ENCODE measurements at regions not wholly inside any gene's neighbourhood (a gene's known extent, or its start where the extent isn't known, plus 50 kb on each side); places are given as distances from the start of the nearest gene placed in this dataset.

DNA sequence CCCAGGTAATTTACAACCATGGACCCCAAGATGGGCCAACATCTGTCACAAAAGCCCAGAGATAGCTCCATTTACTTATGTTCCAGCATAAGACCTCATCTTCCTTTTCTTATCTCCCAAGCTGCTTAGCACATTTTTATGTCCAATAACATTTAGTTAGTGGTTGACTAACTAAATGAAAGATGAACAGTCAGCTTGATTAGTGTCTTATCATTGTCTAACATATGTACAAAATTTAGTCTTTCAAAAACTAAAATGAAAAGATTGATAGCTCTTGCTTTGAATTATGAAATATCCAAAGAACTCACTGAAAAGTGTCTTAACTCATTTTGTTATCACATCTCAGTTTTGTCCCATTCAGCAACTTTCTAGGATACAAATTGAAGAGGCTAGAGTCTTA, 163.1 kb upstream of the EGLN3 start:
- Histone ChIP-seq H3K27me3 (ENCODE audit: control insufficient read depth in 1 of 2, insufficient read depth in 2 of 2, low read length in 2 of 2) (no peaks in the 10 kb centered on the region), H3K9me3 (ENCODE audit: control insufficient read depth in 1 of 2, insufficient read depth in 1 of 2, low read length in 2 of 2) (no peaks in the 10 kb centered on the region), H3K27ac (ENCODE audit: low read depth in 1 of 2, low read length in 2 of 2) (no peak overlapping the region), H3K36me3 (ENCODE audit: insufficient read depth, low read length) (no peaks in the 10 kb centered on the region), H3K4me3 (ENCODE audit: low read length) (no peak overlapping the region), H3K4me1 (ENCODE audit: insufficient read depth, low read length) (no peaks in the 10 kb centered on the region)
- ChIA-PET POLR2A (no interaction called here), CTCF (no interaction called here)
- intact Hi-C loops (cut with DNase I, micrococcal nuclease), result no loop called here
- Mint-ChIP-seq H3K9me3 (no peaks in the 10 kb centered on the region), H3K4me1 (ENCODE audit: low read depth) (no peaks in the 10 kb centered on the region), H3K36me3 (ENCODE audit: low read depth) (no peaks in the 10 kb centered on the region), H3K27me3 (no peaks in the 10 kb centered on the region), H3K4me3 (no peak overlapping the region), H3K27ac (no peak overlapping the region)
- no peak for TF ChIP-seq CTCF (IDR thresholded peaks at IDR 0.05)
- DNase-seq (no peak), ATAC-seq (ENCODE audit: poor library complexity) (no peak)

DNA sequence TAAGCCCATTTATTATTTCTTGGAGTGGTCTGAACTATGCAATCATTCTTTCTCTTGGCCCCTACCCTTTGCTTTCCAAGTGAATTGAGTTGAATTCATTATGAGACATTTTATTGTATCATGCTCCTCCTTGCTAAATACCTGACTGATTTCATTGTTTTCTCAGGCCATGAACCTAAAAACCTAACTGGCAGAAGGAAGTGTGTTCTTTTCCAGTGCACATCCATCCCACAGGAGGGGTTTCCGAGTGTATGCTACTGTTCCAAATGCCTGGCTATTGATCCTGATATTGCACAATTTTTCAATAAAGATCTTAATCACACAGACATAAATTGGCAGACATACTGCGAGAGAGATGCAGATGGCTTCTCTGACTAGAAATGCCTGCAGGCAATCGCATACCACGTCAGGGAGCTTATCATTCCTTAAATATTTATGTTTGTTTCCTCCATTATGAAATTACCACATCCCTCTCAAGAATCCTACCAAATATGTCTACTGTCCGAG, 162.2 kb upstream of the EGLN3 start:
- DNase-seq (no peak), ATAC-seq (ENCODE audit: poor library complexity) (no peak)
- H3K4me1 ChIP-seq (ENCODE audit: insufficient read depth, low read length), result no peaks in the 10 kb centered on the region
- H3K27ac ChIP-seq (ENCODE audit: low read depth in 1 of 2, low read length in 2 of 2), result no peak overlapping the region
- no peaks in the 10 kb centered on the region for H3K9me3 ChIP-seq (ENCODE audit: control insufficient read depth in 1 of 2, insufficient read depth in 1 of 2, low read length in 2 of 2)
- H3K36me3 ChIP-seq (ENCODE audit: insufficient read depth, low read length), result no peaks in the 10 kb centered on the region
- H3K27me3 ChIP-seq (ENCODE audit: control insufficient read depth in 1 of 2, insufficient read depth in 2 of 2, low read length in 2 of 2), result no peaks in the 10 kb centered on the region
- Mint-ChIP-seq H3K9me3 (no peaks in the 10 kb centered on the region), H3K27me3 (no peaks in the 10 kb centered on the region), H3K4me3 (no peak overlapping the region), H3K27ac (no peak overlapping the region), H3K4me1 (ENCODE audit: low read depth) (no peaks in the 10 kb centered on the region), H3K36me3 (ENCODE audit: low read depth) (no peaks in the 10 kb centered on the region)
- intact Hi-C loops (cut with DNase I, micrococcal nuclease), result no loop called here
- no peak overlapping the region for H3K4me3 ChIP-seq (ENCODE audit: low read length)
- no peak for TF ChIP-seq CTCF (IDR thresholded peaks at IDR 0.05)
- ChIA-PET CTCF (no interaction called here), POLR2A (no interaction called here)

- DNase-seq, result no peak
Observed at GRCh38 chr14:34111953-34112352, 161.1 kb upstream of the EGLN3 start.

More at GRCh38 chr14:34111953-34112352, 161.1 kb upstream of the EGLN3 start:
- H3K4me1 ChIP-seq (ENCODE audit: insufficient read depth, low read length), result no peaks in the 10 kb centered on the region
- Mint-ChIP-seq H3K27me3 (no peaks in the 10 kb centered on the region), H3K4me1 (ENCODE audit: low read depth) (no peaks in the 10 kb centered on the region), H3K9me3 (no peaks in the 10 kb centered on the region), H3K4me3 (no peak overlapping the region), H3K27ac (no peak overlapping the region), H3K36me3 (ENCODE audit: low read depth) (no peaks in the 10 kb centered on the region)
- H3K27ac ChIP-seq (ENCODE audit: low read depth in 1 of 2, low read length in 2 of 2), result no peak overlapping the region
- ChIA-PET CTCF (no interaction called here), POLR2A (no interaction called here)
- TF ChIP-seq CTCF (IDR thresholded peaks at IDR 0.05), result no peak
- no peak for ATAC-seq (ENCODE audit: poor library complexity)
- H3K4me3 ChIP-seq (ENCODE audit: low read length), result no peak overlapping the region
- no peaks in the 10 kb centered on the region for H3K36me3 ChIP-seq (ENCODE audit: insufficient read depth, low read length)
- no peaks in the 10 kb centered on the region for H3K27me3 ChIP-seq (ENCODE audit: control insufficient read depth in 1 of 2, insufficient read depth in 2 of 2, low read length in 2 of 2)
- no peaks in the 10 kb centered on the region for H3K9me3 ChIP-seq (ENCODE audit: control insufficient read depth in 1 of 2, insufficient read depth in 1 of 2, low read length in 2 of 2)
- intact Hi-C loops (cut with DNase I, micrococcal nuclease), result no loop called here
